ENCODE measurements at regions not wholly inside any gene's neighbourhood (a gene's known extent, or its start where the extent isn't known, plus 50 kb on each side); places are given as distances from the start of the nearest gene placed in this dataset.

DNA sequence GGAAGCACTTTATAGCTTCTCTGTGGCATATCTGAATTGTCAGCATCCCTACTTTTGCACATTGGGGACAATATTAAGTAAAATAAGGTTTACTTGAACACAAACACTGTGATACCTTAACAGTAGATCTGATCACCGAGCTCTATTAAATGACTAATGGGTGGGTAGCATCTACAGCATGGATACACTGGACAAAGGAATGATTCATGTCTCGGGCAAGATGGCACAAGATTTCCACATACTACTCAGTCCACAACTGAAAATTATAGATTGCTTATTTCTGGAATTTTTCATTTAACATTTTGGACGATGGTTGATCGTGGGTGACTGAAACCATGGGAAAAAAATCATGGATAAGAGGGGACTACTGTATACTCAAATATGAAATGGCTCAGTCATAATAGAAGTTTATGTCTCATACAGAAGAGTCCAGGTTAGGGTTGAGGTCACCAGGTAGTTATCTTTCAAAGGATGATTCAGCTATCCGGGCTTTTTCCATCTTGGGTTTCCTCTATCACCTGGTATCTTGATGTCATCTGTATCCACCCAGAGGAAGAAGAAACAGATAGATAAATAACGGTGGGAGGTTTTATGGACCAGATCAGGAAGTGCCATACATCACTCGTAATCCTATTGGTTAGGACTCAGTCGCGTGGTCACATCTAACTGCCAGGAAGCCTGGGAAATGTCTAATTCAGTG is 320.0 kb upstream of the RARB start:
- TF ChIP-seq, protein P1, sequence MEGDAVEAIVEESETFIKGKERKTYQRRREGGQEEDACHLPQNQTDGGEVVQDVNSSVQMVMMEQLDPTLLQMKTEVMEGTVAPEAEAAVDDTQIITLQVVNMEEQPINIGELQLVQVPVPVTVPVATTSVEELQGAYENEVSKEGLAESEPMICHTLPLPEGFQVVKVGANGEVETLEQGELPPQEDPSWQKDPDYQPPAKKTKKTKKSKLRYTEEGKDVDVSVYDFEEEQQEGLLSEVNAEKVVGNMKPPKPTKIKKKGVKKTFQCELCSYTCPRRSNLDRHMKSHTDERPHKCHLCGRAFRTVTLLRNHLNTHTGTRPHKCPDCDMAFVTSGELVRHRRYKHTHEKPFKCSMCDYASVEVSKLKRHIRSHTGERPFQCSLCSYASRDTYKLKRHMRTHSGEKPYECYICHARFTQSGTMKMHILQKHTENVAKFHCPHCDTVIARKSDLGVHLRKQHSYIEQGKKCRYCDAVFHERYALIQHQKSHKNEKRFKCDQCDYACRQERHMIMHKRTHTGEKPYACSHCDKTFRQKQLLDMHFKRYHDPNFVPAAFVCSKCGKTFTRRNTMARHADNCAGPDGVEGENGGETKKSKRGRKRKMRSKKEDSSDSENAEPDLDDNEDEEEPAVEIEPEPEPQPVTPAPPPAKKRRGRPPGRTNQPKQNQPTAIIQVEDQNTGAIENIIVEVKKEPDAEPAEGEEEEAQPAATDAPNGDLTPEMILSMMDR (conservative IDR thresholded peaks at IDR 0.05; ENCODE audit: low read depth in 2 of 2): no peak
- TF ChIP-seq EZH2phosphoT487 (IDR thresholded peaks at IDR 0.05; ENCODE audit: unreplicated experiment): no peak
- TF ChIP-seq ZNF331 (CRISPR knock-in tag; IDR thresholded peaks at IDR 0.05; ENCODE audit: low read depth): no peak
- no peak for TF ChIP-seq JUNB (IDR thresholded peaks at IDR 0.05; ENCODE audit: unreplicated experiment)
- no peak for TF ChIP-seq EZH2 (IDR thresholded peaks at IDR 0.05; ENCODE audit: low read depth, unreplicated experiment)
- no peak for TF ChIP-seq POLR2AphosphoS5 (IDR thresholded peaks at IDR 0.05; ENCODE audit: low read depth)
- no peak for TF ChIP-seq REST (IDR thresholded peaks at IDR 0.05; ENCODE audit: unreplicated experiment)
- TF ChIP-seq CREB1 (CRISPR knock-in tag; IDR thresholded peaks at IDR 0.05; ENCODE audit: low read depth): no peak
- no peak for TF ChIP-seq NANOG (IDR thresholded peaks at IDR 0.05; ENCODE audit: borderline replicate concordance)
